ENCODE measurements at regions not wholly inside any gene's neighbourhood (a gene's known extent, or its start where the extent isn't known, plus 50 kb on each side); places are given as distances from the start of the nearest gene placed in this dataset.

GRCh38 chr16:85162478-85163277 is 50.4 kb upstream of the CIBAR2 start:
- DNase-seq = no peak

DNA sequence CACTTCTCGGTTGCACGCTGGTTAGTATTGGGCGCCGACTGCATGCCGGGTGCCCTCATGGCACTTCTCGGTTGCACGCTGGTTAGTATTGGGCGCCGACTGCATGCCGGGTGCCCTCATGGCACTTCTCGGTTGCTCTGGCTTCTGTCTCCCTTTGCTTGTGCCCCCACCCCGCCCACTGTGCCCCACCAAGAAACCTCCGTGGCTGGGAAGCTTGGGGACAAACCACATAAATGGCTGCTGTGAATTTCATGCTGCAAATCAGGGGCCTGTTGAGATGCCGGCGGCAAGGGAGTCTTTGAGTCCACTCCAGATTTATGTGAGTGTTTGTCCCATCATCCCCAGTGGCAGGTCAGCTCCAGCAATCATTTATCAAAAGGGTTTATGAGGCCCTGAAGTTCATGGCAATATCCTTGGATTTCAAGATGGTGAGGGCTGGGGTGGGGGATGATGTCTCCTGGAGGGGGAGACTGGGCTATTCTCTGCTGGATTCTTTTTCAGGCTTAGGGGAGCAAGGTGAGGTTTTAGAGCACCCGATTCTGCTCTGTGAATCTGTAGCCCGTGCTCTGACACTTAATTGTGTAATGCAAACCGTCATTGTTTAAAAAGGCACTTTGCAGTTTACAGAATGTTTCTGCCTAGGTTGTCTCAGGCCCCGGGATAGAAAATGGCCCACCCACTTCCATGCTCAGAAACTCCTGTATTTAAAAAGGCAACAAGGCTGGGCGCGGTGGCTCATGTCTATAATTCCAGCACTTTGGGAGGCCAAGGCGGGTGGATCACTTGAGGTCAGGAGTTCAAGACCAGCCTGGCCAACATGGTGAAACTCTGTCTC is 51.2 kb upstream of the CIBAR2 start:
- DNase-seq = no peak

DNA sequence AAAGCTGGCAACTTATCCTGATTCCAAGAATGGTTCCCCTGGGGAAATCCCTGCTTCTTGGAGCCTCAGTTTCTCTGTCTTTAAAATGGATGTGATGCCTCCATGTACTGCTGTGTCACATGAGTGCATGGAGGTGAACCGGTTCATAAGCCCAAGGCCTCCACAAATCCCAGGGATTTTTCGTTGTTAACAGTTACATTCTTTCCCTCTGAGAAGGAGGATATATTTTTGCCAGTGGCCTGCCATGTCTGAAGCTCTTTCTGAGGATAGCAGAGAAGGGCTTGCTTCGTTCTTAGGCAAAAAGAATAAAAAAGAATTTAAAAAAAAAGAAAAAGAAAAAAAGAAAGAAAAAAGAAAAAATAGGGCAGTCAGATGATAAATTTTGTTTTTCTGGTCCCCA is 52.2 kb upstream of the CIBAR2 start:
- DNase-seq = no peak

GRCh38 chr16:85164838-85165516 is 52.7 kb upstream of the CIBAR2 start:
- DNase-seq = no peak

DNA sequence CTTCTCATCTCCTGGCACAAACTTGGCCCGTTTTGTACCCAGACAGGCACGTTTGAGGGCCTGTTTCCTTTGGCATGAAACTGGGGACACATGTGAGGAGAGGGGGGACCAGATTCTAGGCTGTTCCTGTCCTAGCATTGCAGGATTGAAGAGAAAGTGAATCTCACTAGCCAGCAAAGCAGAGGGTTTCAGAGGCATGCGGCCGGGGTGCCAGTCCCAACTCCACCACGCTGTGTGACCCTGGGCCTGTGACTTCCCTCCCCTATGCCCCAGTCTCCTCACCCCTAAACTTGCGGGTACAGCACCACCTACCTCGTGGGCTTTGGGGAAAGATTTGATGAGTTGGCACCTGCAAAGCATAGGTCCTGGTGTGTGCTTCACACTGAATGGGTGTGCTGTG is 53.5 kb upstream of the CIBAR2 start:
- DNase-seq = no peak

GRCh38 chr16:85166281-85166680 is 54.0 kb upstream of the CIBAR2 start:
- no peak for DNase-seq

DNA sequence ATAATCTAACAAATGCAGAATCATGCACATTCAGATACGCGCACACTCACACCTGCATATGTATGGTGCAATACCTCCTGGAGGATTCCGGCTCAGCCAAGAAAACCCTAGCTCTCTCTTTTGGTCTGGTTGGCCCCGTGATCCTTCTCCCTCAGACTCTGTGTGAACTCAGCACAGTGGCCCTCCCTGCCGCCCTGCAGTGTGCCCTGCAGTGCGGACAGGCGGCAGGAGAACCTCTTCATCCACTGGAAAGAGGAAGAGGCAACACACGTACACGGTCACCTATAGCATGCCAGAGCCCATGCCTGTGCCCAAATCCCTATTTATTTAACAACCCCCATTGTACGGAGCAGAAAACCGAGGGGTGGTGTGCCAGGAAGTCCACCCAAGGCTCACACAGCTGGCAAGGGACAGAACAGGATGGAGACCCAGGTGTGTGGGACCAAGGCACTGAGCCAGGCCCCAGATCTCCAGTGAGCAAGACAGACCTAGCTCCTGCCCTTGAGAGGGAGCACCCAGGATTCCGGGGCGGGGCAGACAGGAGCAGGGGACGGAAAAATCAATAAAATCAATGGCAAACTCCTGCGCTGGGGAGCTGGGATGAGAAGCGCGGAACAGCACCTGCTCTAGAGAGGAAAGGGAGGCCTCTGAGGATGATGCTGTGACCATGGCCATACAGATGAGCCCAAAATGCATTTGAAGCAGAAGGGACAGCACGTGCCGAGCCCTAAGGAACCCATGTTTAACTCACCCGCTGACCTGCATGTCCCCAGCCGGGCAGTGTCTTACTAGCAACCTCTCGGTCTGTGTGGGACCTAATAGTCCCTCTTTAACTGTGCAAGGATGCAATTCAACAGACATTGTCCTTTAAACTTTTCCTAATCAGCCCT is 54.7 kb upstream of the CIBAR2 start:
- no peak for DNase-seq

DNA sequence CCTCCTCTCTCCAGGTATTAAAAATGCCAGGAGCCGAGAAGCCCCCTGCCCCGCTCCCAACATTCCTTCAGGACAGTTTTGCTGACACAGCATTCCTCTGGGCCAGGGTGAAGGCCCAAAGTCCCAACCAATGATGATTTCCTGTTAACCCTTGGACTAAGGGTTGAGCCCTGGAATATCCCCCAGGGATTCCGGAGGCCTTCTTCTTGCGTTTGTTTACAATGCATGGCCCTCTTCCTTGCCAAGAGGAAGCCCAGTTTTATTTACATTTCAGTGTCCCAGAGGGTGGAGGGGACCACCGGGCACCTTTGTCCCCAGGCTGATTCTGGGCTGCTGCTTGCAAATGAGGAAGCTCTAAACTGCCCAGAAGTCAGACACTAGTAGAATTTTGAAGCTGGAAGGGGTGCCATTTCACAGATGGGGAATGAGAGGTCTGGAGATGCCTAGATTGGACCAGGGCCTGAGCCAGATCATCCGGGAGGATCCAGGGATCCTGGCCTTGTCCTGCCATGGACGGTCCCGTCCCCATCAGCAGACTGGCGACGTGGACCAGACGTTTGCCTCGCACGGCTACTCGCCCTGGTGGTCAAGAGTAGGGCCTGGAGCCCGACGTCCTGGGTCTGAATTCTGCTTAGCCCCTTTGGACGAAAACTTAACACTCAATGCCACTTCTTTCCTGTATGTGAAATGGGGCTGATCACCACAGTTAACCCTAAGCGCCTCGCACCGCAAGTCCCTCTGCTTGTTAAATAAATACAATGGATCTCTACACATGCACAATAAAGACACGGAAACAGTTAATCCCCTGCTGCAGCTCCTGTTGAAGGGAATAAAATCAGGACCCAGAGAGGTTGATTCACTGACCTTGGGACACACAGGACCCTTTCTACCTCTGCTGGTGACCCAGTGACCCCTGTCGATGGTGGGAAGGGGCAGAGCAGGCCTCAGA is 55.6 kb upstream of the CIBAR2 start:
- DNase-seq = no peak

- DNase-seq = no peak
Observed at GRCh38 chr16:85168732-85169256, 56.5 kb upstream of the CIBAR2 start.

GRCh38 chr16:85169333-85170065 is 57.2 kb upstream of the CIBAR2 start:
- DNase-seq = no peak

GRCh38 chr16:85170066-85170491 is 57.8 kb upstream of the CIBAR2 start:
- DNase-seq = no peak

DNA sequence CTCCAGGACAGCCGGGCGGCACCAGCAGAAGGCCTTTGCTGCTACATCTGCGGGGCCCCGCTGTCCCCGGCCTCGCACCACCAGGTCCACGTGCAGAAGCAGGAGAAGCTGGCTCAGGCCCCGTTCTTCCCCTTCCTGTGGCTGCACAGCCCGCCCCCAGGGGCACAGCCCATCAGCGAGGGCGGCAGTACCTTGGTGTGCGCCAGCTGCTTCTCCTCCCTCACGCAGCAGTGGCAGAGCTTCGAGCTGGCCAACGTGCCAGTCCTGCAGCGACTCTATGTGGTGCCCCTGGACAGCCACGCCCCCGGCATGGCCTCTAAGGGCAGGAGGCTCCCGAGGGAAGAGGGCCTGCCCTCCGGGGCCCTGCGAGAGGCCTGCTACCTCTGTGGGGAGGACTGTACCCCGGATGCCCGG is 58.3 kb upstream of the CIBAR2 start:
- DNase-seq = no peak

- DNase-seq = no peak
Observed at GRCh38 chr16:85171004-85171758, 58.9 kb upstream of the CIBAR2 start.

GRCh38 chr16:85171759-85172454 is 59.6 kb upstream of the CIBAR2 start:
- no peak for DNase-seq

- no peak for DNase-seq
Observed at GRCh38 chr16:85172455-85173145, 60.3 kb upstream of the CIBAR2 start.

GRCh38 chr16:85173146-85173980 is 61.1 kb upstream of the CIBAR2 start:
- no peak for DNase-seq
